Astrocyte (in vitro differentiated cells and primary cell): ENCODE measurements at regions not wholly inside any gene's neighbourhood (a gene's known extent, or its start where the extent isn't known, plus 50 kb on each side); places are given as distances from the start of the nearest gene placed in this dataset.
"Not testable (repeated sequence)": the region's sequence is repeated elsewhere in the genome, so short reads cannot be mapped to it uniquely, and the experiment has no call there.

Source experiments
- DNase-seq: peaks from one replicate; pipeline ENCODE4 v3.0.0-alpha.2; 2010; ENCODE audit warnings: low read depth
- FAIRE-seq: peaks from 2 replicates; lab custom pipeline; 2011; peaks lifted over from hg19 to GRCh38; lab: Jason Lieb, UNC
- H2AFZ ChIP-seq: 2 replicates; pipeline ENCODE4 v1.6.0; 2012; ENCODE audit warnings: low read depth, low read length, inconsistent platforms
- H3K27ac ChIP-seq: 2 replicates; pipeline ENCODE4 v1.5.1; 2011; ENCODE audit warnings: low read depth, low read length, inconsistent platforms
- H3K27me3 ChIP-seq: 2 replicates; pipeline ENCODE4 v1.6.0; 2011; ENCODE audit warnings: low read length, inconsistent platforms; ENCODE audit not compliant: insufficient read depth
- H3K36me3 ChIP-seq: 2 replicates; pipeline ENCODE4 v1.5.1; 2011; ENCODE audit warnings: low read length, inconsistent platforms; ENCODE audit not compliant: insufficient read depth
- H3K4me1 ChIP-seq: 2 replicates; pipeline ENCODE4 v1.5.1; 2011; ENCODE audit warnings: low read length, inconsistent platforms; ENCODE audit not compliant: insufficient read depth
- H3K4me2 ChIP-seq: 2 replicates; pipeline ENCODE4 v1.6.0; 2012; ENCODE audit warnings: low read length, inconsistent platforms
- H3K4me3 ChIP-seq: 2 replicates; pipeline ENCODE4 v1.5.1; 2011; ENCODE audit warnings: low read depth, mild to moderate bottlenecking, low read length, inconsistent platforms; ENCODE audit not compliant: insufficient read depth
- H3K79me2 ChIP-seq: 2 replicates; pipeline ENCODE4 v1.6.0; 2012; ENCODE audit warnings: mild to moderate bottlenecking, low read length, inconsistent platforms; ENCODE audit not compliant: insufficient read depth
- H3K9ac ChIP-seq: 2 replicates; pipeline ENCODE4 v1.6.0; 2012; ENCODE audit warnings: mild to moderate bottlenecking, low read length, inconsistent platforms
- H3K9me3 ChIP-seq: 2 replicates; pipeline ENCODE4 v1.5.1; 2012; ENCODE audit warnings: low read depth, mild to moderate bottlenecking, low read length, inconsistent platforms; ENCODE audit not compliant: insufficient read depth
- H4K20me1 ChIP-seq: 2 replicates; pipeline ENCODE4 v1.6.0; 2012; ENCODE audit warnings: low read length, inconsistent platforms; ENCODE audit not compliant: insufficient read depth
- H3K27ac Mint-ChIP-seq: one replicate; pipeline ENCODE4 v1.8.0; 2021; ENCODE audit warnings: mild to moderate bottlenecking, mixed read lengths; ENCODE audit not compliant: unreplicated experiment
- H3K27me3 Mint-ChIP-seq: one replicate; pipeline ENCODE4 v1.8.0; 2021; ENCODE audit warnings: low read depth, mixed read lengths; ENCODE audit not compliant: unreplicated experiment
- H3K36me3 Mint-ChIP-seq: one replicate; pipeline ENCODE4 v1.8.0; 2021; ENCODE audit warnings: low read depth, mixed read lengths; ENCODE audit not compliant: unreplicated experiment
- H3K4me1 Mint-ChIP-seq: one replicate; pipeline ENCODE4 v1.8.0; 2021; ENCODE audit warnings: low read depth, mixed read lengths; ENCODE audit not compliant: unreplicated experiment
- H3K4me3 Mint-ChIP-seq: one replicate; pipeline ENCODE4 v1.8.0; 2021; ENCODE audit warnings: mild to moderate bottlenecking, moderate library complexity, mixed read lengths; ENCODE audit not compliant: unreplicated experiment
- H3K9me3 Mint-ChIP-seq: one replicate; pipeline ENCODE4 v1.8.0; 2021; ENCODE audit warnings: mild to moderate bottlenecking, mixed read lengths; ENCODE audit not compliant: unreplicated experiment
- EZH2 ChIP-seq: IDR thresholded peaks from 2 replicates; pipeline ENCODE4 v1.6.1; 2012; ENCODE audit warnings: mild to moderate bottlenecking, low read length, inconsistent platforms; ENCODE audit not compliant: insufficient read depth
- TF ChIP-seq, protein P1 (sequence below): IDR thresholded peaks from 2 replicates; pipeline ENCODE4 v1.5.1; 2011; ENCODE audit warnings: low read depth, mild to moderate bottlenecking, inconsistent platforms, low read length, moderate library complexity; ENCODE audit not compliant: insufficient read depth

DNA sequence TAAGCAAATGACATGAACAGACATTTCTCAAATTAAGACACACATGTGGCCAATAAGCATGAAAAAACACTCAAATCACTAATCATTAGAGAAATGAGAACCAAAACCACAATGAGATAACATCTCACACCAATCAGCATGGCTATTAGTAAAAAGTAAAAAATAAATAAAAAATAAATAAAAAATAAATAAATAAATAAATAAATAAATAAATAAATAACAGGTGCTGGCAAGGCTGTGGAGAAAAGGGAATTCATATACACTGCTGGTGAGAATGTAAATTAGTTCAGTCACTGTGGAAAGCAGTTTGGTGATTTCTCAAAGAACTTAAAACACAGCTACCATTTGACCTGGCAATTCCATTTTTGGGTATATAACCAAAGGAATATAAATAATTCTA lies 167.1 kb upstream of the CNKSR2 start:
- Histone ChIP-seq H3K4me1 (no peaks in the 10 kb centered on the region), H3K27me3 (no peaks in the 10 kb centered on the region), H3K4me3 (no peak overlapping the region), H3K4me2 (no peak overlapping the region), H2AFZ (no peak overlapping the region), H3K27ac (no peak overlapping the region), H4K20me1 (no peaks in the 10 kb centered on the region), H3K9me3 (no peaks in the 10 kb centered on the region), H3K79me2 (no peaks in the 10 kb centered on the region), H3K36me3 (no peaks in the 10 kb centered on the region), H3K9ac (no peak overlapping the region)
- Mint-ChIP-seq H3K36me3 (no peaks in the 10 kb centered on the region), H3K27ac (no peak overlapping the region), H3K9me3 (no peaks in the 10 kb centered on the region), H3K4me3 (no peak overlapping the region), H3K4me1 (no peaks in the 10 kb centered on the region), H3K27me3 (no peaks in the 10 kb centered on the region)
- FAIRE-seq (peak; percentile 47), DNase-seq (no peak)
- TF ChIP-seq EZH2: no peak
- TF ChIP-seq, protein P1, sequence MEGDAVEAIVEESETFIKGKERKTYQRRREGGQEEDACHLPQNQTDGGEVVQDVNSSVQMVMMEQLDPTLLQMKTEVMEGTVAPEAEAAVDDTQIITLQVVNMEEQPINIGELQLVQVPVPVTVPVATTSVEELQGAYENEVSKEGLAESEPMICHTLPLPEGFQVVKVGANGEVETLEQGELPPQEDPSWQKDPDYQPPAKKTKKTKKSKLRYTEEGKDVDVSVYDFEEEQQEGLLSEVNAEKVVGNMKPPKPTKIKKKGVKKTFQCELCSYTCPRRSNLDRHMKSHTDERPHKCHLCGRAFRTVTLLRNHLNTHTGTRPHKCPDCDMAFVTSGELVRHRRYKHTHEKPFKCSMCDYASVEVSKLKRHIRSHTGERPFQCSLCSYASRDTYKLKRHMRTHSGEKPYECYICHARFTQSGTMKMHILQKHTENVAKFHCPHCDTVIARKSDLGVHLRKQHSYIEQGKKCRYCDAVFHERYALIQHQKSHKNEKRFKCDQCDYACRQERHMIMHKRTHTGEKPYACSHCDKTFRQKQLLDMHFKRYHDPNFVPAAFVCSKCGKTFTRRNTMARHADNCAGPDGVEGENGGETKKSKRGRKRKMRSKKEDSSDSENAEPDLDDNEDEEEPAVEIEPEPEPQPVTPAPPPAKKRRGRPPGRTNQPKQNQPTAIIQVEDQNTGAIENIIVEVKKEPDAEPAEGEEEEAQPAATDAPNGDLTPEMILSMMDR: no peak

DNA sequence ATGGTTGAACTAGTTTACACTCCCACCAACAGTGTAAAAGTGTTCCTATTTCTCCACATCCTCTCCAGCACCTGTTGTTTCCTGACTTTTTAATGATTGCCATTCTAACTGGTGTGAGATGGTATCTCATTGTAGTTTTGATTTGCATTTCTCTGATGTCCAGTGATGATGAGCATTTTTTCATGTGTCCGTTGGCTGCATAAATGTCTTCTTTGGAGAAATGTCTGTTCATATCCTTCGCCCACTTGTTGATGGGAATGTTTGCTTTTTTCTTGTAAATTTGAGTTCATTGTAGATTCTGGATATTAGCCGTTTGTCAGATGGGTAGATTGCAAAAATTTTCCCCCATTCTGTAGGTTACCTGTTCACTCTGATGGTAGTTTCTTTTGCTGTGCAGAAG lies 155.0 kb upstream of the CNKSR2 start:
- H3K27me3 ChIP-seq, H3K36me3 ChIP-seq, FAIRE-seq, H3K27me3 Mint-ChIP-seq, H4K20me1 ChIP-seq, H3K79me2 ChIP-seq, DNase-seq, H3K4me2 ChIP-seq, H3K27ac ChIP-seq, H3K4me1 ChIP-seq, H3K4me3 ChIP-seq, H3K36me3 Mint-ChIP-seq, H3K27ac Mint-ChIP-seq, H3K4me3 Mint-ChIP-seq, H3K9ac ChIP-seq, H3K9me3 Mint-ChIP-seq, H2AFZ ChIP-seq, H3K9me3 ChIP-seq, H3K4me1 Mint-ChIP-seq: not testable (repeated sequence)

DNA sequence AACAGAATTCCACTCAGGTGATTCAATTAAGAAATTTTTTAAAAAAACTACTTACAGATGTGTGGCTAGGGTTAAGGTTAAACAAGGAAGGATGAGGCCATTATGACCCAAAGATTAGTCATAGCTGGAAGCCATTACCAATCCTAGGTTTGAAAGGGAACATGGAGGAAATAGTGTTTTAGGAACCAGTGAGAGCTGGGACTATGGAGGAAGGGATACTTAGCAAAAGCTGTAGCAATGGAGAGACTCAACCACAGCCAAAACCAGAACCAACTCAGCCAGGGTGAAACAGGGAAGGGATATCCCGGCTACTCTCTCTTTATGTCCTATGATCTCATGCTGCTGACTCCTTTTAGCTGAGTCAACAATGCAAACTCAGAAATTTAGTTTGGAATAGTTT lies 148.6 kb upstream of the CNKSR2 start:
- H3K4me1 Mint-ChIP-seq: no peaks in the 10 kb centered on the region

DNA sequence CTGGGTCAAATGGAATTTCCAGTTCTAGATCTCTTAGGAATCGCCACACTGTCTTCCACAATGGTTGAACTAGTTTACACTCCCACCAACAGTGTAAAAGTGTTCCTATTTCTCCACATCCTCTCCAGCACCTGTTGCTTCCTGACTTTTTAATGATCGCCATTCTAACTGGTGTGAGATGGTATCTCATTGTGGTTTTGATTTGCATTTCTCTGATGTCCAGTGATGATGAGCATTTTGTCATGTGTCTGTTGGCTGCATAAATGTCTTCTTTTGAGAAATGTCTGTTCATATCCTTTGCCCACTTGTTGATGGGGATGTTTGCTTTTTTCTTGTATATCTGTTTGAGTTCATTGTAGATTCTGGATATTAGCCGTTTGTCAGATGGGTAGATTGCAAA lies 145.2 kb upstream of the CNKSR2 start:
- H3K27me3 ChIP-seq, H3K9ac ChIP-seq, H2AFZ ChIP-seq, H3K27ac Mint-ChIP-seq, H3K4me3 ChIP-seq, H3K4me2 ChIP-seq, DNase-seq, H3K36me3 Mint-ChIP-seq, H3K4me3 Mint-ChIP-seq, H3K4me1 Mint-ChIP-seq, H3K27ac ChIP-seq, H3K79me2 ChIP-seq, H4K20me1 ChIP-seq, H3K36me3 ChIP-seq, H3K27me3 Mint-ChIP-seq, H3K4me1 ChIP-seq, H3K9me3 Mint-ChIP-seq, FAIRE-seq, H3K9me3 ChIP-seq: not testable (repeated sequence)

More for the DNA sequence above, 148.6 kb upstream of the CNKSR2 start:
- Histone ChIP-seq H3K79me2 (no peaks in the 10 kb centered on the region), H3K4me2 (no peak overlapping the region), H2AFZ (no peak overlapping the region), H4K20me1 (no peaks in the 10 kb centered on the region), H3K4me3 (no peak overlapping the region), H3K4me1 (no peaks in the 10 kb centered on the region), H3K27me3 (no peaks in the 10 kb centered on the region), H3K36me3 (no peaks in the 10 kb centered on the region), H3K9ac (no peak overlapping the region), H3K27ac (no peak overlapping the region), H3K9me3 (no peaks in the 10 kb centered on the region)
- Mint-ChIP-seq H3K36me3 (no peaks in the 10 kb centered on the region), H3K27ac (peak overlapping the region; percentile 53), H3K27me3 (no peaks in the 10 kb centered on the region), H3K9me3 (peaks cover 3% of the 10 kb centered on the region), H3K4me3 (no peak overlapping the region)
- FAIRE-seq (no peak), DNase-seq (no peak)
- TF ChIP-seq, protein P1: no peak
- TF ChIP-seq EZH2: no peak
